Stimulated activated memory B cell treated with anti-CD40 and anti-IgM and Interleukin-4, amounts not matched to agents 10 μg/mL and 1 μg/mL and 100 μg/mL, for 72 hours (primary cell): ENCODE measurements at regions not wholly inside any gene's neighbourhood (a gene's known extent, or its start where the extent isn't known, plus 50 kb on each side); places are given as distances from the start of the nearest gene placed in this dataset.

Experiments used
- ATAC-seq: fragments of 150-1000 bp; cut with Tn5 transposase; 2 replicates; pipeline ENCODE4 v1.10.0; 2021
- H3K27ac Mint-ChIP-seq: one replicate; pipeline ENCODE4 v1.8.0; 2022; ENCODE audit warnings: mild to moderate bottlenecking, mixed read lengths
- H3K27me3 Mint-ChIP-seq: one replicate; pipeline ENCODE4 v1.8.0; 2022; ENCODE audit warnings: mixed read lengths
- H3K36me3 Mint-ChIP-seq: one replicate; pipeline ENCODE4 v1.8.0; 2022; ENCODE audit warnings: mixed read lengths
- H3K4me1 Mint-ChIP-seq: one replicate; pipeline ENCODE4 v1.8.0; 2022; ENCODE audit warnings: mixed read lengths
- H3K4me3 Mint-ChIP-seq: one replicate; pipeline ENCODE4 v1.8.0; 2022; ENCODE audit warnings: mild to moderate bottlenecking, moderate library complexity, mixed read lengths
- H3K9me3 Mint-ChIP-seq: one replicate; pipeline ENCODE4 v1.8.0; 2022; ENCODE audit warnings: mixed read lengths

GRCh38 chr22:48233586-48233985, 1471.1 kb downstream of the TBC1D22A start:
- Mint-ChIP-seq H3K27ac (no peak overlapping the region), H3K4me3 (no peak overlapping the region), H3K4me1 (no peaks in the 10 kb centered on the region), H3K9me3 (peaks cover 21% of the 10 kb centered on the region), H3K27me3 (peaks cover 13% of the 10 kb centered on the region), H3K36me3 (peaks cover 6% of the 10 kb centered on the region)
- ATAC-seq, result no peak

GRCh38 chr22:48228468-48228867, 1466.0 kb downstream of the TBC1D22A start:
- no peak overlapping the region for H3K27ac Mint-ChIP-seq
- no peak for ATAC-seq
- peaks cover 12% of the 10 kb centered on the region for H3K9me3 Mint-ChIP-seq
- H3K36me3 Mint-ChIP-seq, result no peaks in the 10 kb centered on the region
- H3K4me3 Mint-ChIP-seq, result no peak overlapping the region
- H3K27me3 Mint-ChIP-seq, result peaks cover 45% of the 10 kb centered on the region
- no peaks in the 10 kb centered on the region for H3K4me1 Mint-ChIP-seq

- no peak overlapping the region for H3K27ac Mint-ChIP-seq
- H3K36me3 Mint-ChIP-seq, result no peaks in the 10 kb centered on the region
- H3K9me3 Mint-ChIP-seq, result peaks cover 7% of the 10 kb centered on the region
- peaks cover 45% of the 10 kb centered on the region for H3K27me3 Mint-ChIP-seq
- ATAC-seq, result no peak
- no peak overlapping the region for H3K4me3 Mint-ChIP-seq
- no peaks in the 10 kb centered on the region for H3K4me1 Mint-ChIP-seq
Measured at GRCh38 chr22:48227341-48228018, 1465.0 kb downstream of the TBC1D22A start.

GRCh38 chr22:48226026-48227013, 1463.9 kb downstream of the TBC1D22A start:
- no peaks in the 10 kb centered on the region for H3K36me3 Mint-ChIP-seq
- H3K4me1 Mint-ChIP-seq, result no peaks in the 10 kb centered on the region
- no peak overlapping the region for H3K27ac Mint-ChIP-seq
- no peak for ATAC-seq
- no peak overlapping the region for H3K4me3 Mint-ChIP-seq
- H3K27me3 Mint-ChIP-seq, result peaks cover 45% of the 10 kb centered on the region
- H3K9me3 Mint-ChIP-seq, result peaks cover 4% of the 10 kb centered on the region

- no peak for ATAC-seq
- Mint-ChIP-seq H3K4me1 (no peaks in the 10 kb centered on the region), H3K27ac (no peak overlapping the region), H3K27me3 (peaks cover 45% of the 10 kb centered on the region), H3K9me3 (peaks cover 10% of the 10 kb centered on the region), H3K36me3 (no peaks in the 10 kb centered on the region), H3K4me3 (no peak overlapping the region)
Measured at GRCh38 chr22:48224332-48224731, 1461.9 kb downstream of the TBC1D22A start.

- peaks cover 42% of the 10 kb centered on the region for H3K27me3 Mint-ChIP-seq
- no peak overlapping the region for H3K4me3 Mint-ChIP-seq
- peaks cover 10% of the 10 kb centered on the region for H3K9me3 Mint-ChIP-seq
- H3K4me1 Mint-ChIP-seq, result no peaks in the 10 kb centered on the region
- ATAC-seq, result peak; percentile 37
- H3K36me3 Mint-ChIP-seq, result no peaks in the 10 kb centered on the region
- no peak overlapping the region for H3K27ac Mint-ChIP-seq
Measured at GRCh38 chr22:48223488-48224190, 1461.2 kb downstream of the TBC1D22A start.

- no peaks in the 10 kb centered on the region for H3K36me3 Mint-ChIP-seq
- ATAC-seq, result no peak
- H3K4me1 Mint-ChIP-seq, result no peaks in the 10 kb centered on the region
- no peak overlapping the region for H3K4me3 Mint-ChIP-seq
- no peak overlapping the region for H3K27ac Mint-ChIP-seq
- peaks cover 10% of the 10 kb centered on the region for H3K9me3 Mint-ChIP-seq
- peaks cover 34% of the 10 kb centered on the region for H3K27me3 Mint-ChIP-seq
Measured at GRCh38 chr22:48222742-48223487, 1460.5 kb downstream of the TBC1D22A start.

- no peaks in the 10 kb centered on the region for H3K4me1 Mint-ChIP-seq
- peaks cover 10% of the 10 kb centered on the region for H3K9me3 Mint-ChIP-seq
- no peak overlapping the region for H3K27ac Mint-ChIP-seq
- H3K4me3 Mint-ChIP-seq, result no peak overlapping the region
- H3K36me3 Mint-ChIP-seq, result no peaks in the 10 kb centered on the region
- no peak for ATAC-seq
- H3K27me3 Mint-ChIP-seq, result no peaks in the 10 kb centered on the region
Measured at GRCh38 chr22:48218889-48219420, 1456.5 kb downstream of the TBC1D22A start.

GRCh38 chr22:48217596-48217995, 1455.1 kb downstream of the TBC1D22A start:
- Mint-ChIP-seq H3K4me3 (no peak overlapping the region), H3K27me3 (no peaks in the 10 kb centered on the region), H3K36me3 (no peaks in the 10 kb centered on the region), H3K4me1 (no peaks in the 10 kb centered on the region), H3K9me3 (peaks cover 10% of the 10 kb centered on the region), H3K27ac (no peak overlapping the region)
- no peak for ATAC-seq

- Mint-ChIP-seq H3K9me3 (no peaks in the 10 kb centered on the region), H3K36me3 (no peaks in the 10 kb centered on the region), H3K4me1 (no peaks in the 10 kb centered on the region), H3K27me3 (peaks cover 14% of the 10 kb centered on the region), H3K27ac (no peak overlapping the region), H3K4me3 (no peak overlapping the region)
- ATAC-seq, result no peak
Measured at GRCh38 chr22:48212727-48213126, 1450.3 kb downstream of the TBC1D22A start.

- no peak overlapping the region for H3K4me3 Mint-ChIP-seq
- ATAC-seq, result no peak
- H3K27me3 Mint-ChIP-seq, result peaks cover 15% of the 10 kb centered on the region
- no peaks in the 10 kb centered on the region for H3K9me3 Mint-ChIP-seq
- H3K4me1 Mint-ChIP-seq, result no peaks in the 10 kb centered on the region
- no peaks in the 10 kb centered on the region for H3K36me3 Mint-ChIP-seq
- H3K27ac Mint-ChIP-seq, result no peak overlapping the region
Measured at GRCh38 chr22:48210812-48211211, 1448.4 kb downstream of the TBC1D22A start.

- H3K4me3 Mint-ChIP-seq, result no peak overlapping the region
- H3K9me3 Mint-ChIP-seq, result no peaks in the 10 kb centered on the region
- no peaks in the 10 kb centered on the region for H3K4me1 Mint-ChIP-seq
- peaks cover 21% of the 10 kb centered on the region for H3K27me3 Mint-ChIP-seq
- no peak overlapping the region for H3K27ac Mint-ChIP-seq
- no peak for ATAC-seq
- H3K36me3 Mint-ChIP-seq, result no peaks in the 10 kb centered on the region
Measured at GRCh38 chr22:48210198-48210580, 1447.7 kb downstream of the TBC1D22A start.

- no peak for ATAC-seq
- Mint-ChIP-seq H3K4me1 (no peaks in the 10 kb centered on the region), H3K9me3 (no peaks in the 10 kb centered on the region), H3K27me3 (peaks cover 26% of the 10 kb centered on the region), H3K4me3 (no peak overlapping the region), H3K27ac (no peak overlapping the region), H3K36me3 (no peaks in the 10 kb centered on the region)
Measured at GRCh38 chr22:48209473-48210197, 1447.2 kb downstream of the TBC1D22A start.

- no peak for ATAC-seq
- H3K4me1 Mint-ChIP-seq, result no peaks in the 10 kb centered on the region
- peaks cover 28% of the 10 kb centered on the region for H3K27me3 Mint-ChIP-seq
- H3K4me3 Mint-ChIP-seq, result no peak overlapping the region
- H3K9me3 Mint-ChIP-seq, result no peaks in the 10 kb centered on the region
- H3K27ac Mint-ChIP-seq, result no peak overlapping the region
- no peaks in the 10 kb centered on the region for H3K36me3 Mint-ChIP-seq
Measured at GRCh38 chr22:48208894-48209293, 1446.4 kb downstream of the TBC1D22A start.
